Ascending aorta (tissue), 2 donors: ENCODE measurements at regions not wholly inside any gene's neighbourhood (a gene's known extent, or its start where the extent isn't known, plus 50 kb on each side); places are given as distances from the start of the nearest gene placed in this dataset.

Experiments
- DNase-seq, 2 donors: peaks; one replicate each; pipeline ENCODE4 v3.0.0-alpha.2; 2019; ENCODE audit warnings: low spot score in 2 of 2
- H3K27ac ChIP-seq, 2 donors: fragments of 200-600 bp; sonication (generic); one replicate each; pipeline ENCODE4 v1.5.1; 2016 to 2017; ENCODE audit warnings: mild to moderate bottlenecking in 1 of 2
- H3K27me3 ChIP-seq: fragments of 200-600 bp; sonication (generic); one replicate; pipeline ENCODE4 v1.5.1; 2017
- H3K36me3 ChIP-seq, 2 donors: fragments of 200-600 bp; sonication (generic); one replicate each; pipeline ENCODE4 v1.5.1; 2016
- H3K4me1 ChIP-seq, 2 donors: fragments of 200-600 bp; sonication (generic); one replicate each; pipeline ENCODE4 v1.5.1; 2016 to 2017; ENCODE audit warnings: mild to moderate bottlenecking in 1 of 2
- H3K4me3 ChIP-seq, 2 donors: fragments of 200-600 bp; sonication (generic); one replicate each; pipeline ENCODE4 v1.5.1; 2016 to 2017; ENCODE audit warnings: mild to moderate bottlenecking in 1 of 2
- H3K9me3 ChIP-seq, 2 donors: fragments of 200-600 bp; sonication (generic); one replicate each; pipeline ENCODE4 v1.5.1; 2016
- CTCF ChIP-seq, 3 experiments: fragments of 200-600 bp in 2 of 3; fragments of 450-650 bp in 1 of 3; sonication (generic) in 2 of 3; IDR thresholded peaks; one replicate each; pipeline ENCODE4 v1.5.1; 2016 to 2019; ENCODE audit warnings: antibody characterized with exemption in 3 of 3, mild to moderate bottlenecking in 1 of 3, moderate library complexity in 1 of 3
- intact Hi-C: fragments of 100-400 bp; cut with DNase I; formaldehyde crosslinking; loops from one replicate; pipeline ENCODE4 v1.15.1; 2023

DNA sequence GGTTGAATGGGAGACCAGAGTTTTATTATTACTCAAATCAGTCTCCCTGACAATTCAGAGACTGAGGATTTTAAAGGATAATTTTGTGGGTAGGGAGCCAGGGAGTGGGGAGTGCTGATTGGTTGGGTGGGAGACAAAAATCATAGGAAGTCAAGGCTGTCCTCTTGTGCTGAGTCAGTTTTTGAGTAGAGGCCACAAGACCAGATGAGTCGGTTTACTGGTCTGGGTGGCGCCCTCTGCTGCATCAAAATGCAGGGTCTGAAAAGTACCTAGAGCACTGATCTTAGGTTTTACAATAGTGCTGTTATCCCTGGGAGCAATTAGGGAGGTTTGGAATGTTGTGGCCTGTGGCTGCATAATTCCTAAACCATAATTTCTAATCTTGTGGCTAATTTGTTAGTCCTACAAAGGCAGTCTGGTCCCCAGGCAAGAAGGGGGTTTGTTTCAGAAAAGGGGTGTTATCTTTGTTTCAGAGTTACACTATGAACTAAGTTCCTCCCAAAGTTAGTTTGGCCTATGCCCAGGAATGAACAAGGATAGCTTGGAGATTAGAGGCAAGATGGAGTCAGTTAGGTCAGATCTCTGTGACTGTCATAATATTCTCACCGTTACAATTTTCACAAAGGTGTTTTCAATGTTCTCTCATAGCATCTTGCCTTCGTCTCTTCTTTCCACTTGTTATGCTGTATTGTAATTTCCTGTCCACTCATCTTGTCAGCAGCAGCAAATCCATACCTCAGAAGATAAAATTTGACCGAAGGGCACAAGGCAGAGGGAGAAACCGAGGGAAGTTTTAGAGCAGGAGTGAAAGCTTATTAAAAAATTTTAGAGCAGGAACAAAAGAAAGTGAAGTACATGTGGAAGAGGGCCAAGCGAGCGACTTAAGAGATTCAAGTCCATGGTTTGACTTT, 59.2 kb upstream of the CLINT1 start:
- Histone ChIP-seq H3K27me3 (no peaks in the 10 kb centered on the region), H3K4me1 (peaks cover 0 to 14% of the 10 kb centered on the region in 2 donors), H3K36me3 (no peaks in the 10 kb centered on the region), H3K9me3 (no peaks in the 10 kb centered on the region), H3K4me3 (no peak overlapping the region), H3K27ac (no peak overlapping the region)
- intact Hi-C loops = loop anchor here (10.0 kb wide), 1 partner anchor 93 kb away; no protein-coding TSS in a partner anchor
- TF ChIP-seq CTCF (IDR thresholded peaks at IDR 0.05) = peak; percentile 5 to 41 (median 19)
- DNase-seq = peak in 1 of 2 donors; percentile 73

GRCh38 chr5:157917491-157917890, 58.5 kb upstream of the CLINT1 start:
- intact Hi-C loops = loop anchor here (10.0 kb wide), 1 partner anchor 93 kb away; no protein-coding TSS in a partner anchor
- Histone ChIP-seq H3K27me3 (no peaks in the 10 kb centered on the region), H3K4me3 (no peak overlapping the region), H3K9me3 (no peaks in the 10 kb centered on the region), H3K36me3 (no peaks in the 10 kb centered on the region), H3K27ac (no peak overlapping the region), H3K4me1 (peaks cover 0 to 14% of the 10 kb centered on the region in 2 donors)
- no peak for TF ChIP-seq CTCF (IDR thresholded peaks at IDR 0.05)
- no peak for DNase-seq

DNA sequence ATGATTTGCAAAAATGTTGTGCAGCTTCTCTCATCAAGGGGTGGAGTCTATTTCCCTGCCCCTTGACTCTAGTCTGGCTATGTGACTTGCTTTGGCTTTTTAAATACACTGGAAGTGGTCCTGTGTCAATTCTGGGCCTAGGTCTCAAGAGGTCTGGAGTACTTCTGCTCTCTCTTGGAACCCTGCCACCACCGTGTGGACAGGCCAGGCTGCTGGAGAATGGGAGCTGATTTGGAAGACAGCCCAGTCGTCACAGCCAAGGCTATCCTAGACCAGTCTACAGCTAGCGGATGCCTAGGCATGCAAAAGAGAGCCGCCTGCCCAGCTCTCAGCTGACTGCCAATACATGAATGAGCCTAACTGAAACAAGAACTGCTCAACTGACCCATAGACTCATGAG, 56.7 kb upstream of the CLINT1 start:
- intact Hi-C loops = loop anchor here (10.0 kb wide), 1 partner anchor 91 kb away; no protein-coding TSS in a partner anchor
- peak overlapping the region; percentile 31 to 56 for H3K27ac ChIP-seq

DNA sequence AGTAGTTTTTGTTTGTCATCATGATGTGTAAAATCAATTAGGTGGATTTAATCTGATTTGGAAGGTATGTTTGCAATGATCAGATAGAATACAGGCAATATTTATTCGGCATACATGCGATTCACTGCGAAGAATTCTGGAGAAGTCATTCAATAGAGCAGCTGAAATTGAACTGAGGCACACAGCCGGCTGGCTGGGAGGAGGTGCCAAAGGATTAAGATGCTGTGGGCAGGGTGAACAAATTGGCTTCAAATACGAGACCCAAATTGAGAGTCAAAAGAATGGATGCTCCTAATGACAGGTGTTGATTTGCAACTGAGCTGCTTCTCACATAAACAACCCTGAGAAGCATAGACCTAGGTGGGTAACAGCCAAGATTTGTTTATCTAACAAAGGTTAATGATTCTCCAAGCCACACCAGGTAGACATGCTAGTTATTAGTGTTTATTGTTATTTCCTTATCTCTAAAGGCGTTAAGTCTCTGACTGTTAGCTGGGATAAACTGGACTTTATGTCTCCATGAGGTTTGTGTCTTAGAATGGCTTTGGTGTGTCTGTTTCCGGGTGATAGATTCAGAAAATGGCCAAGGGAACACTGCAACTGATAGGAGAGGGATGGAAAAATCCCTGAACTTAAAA, 55.3 kb upstream of the CLINT1 start:
- intact Hi-C loops = loop anchor here (10.0 kb wide), 1 partner anchor 89 kb away; no protein-coding TSS in a partner anchor
- TF ChIP-seq CTCF (IDR thresholded peaks at IDR 0.05) = no peak
- Histone ChIP-seq H3K27me3 (no peaks in the 10 kb centered on the region), H3K4me3 (no peak overlapping the region), H3K27ac (no peak overlapping the region), H3K4me1 (peaks cover 0 to 14% of the 10 kb centered on the region in 2 donors), H3K36me3 (no peaks in the 10 kb centered on the region), H3K9me3 (no peaks in the 10 kb centered on the region)
- DNase-seq = no peak

More for the DNA sequence above, 56.7 kb upstream of the CLINT1 start:
- TF ChIP-seq CTCF (IDR thresholded peaks at IDR 0.05) = no peak
- Histone ChIP-seq H3K4me3 (no peak overlapping the region), H3K36me3 (no peaks in the 10 kb centered on the region), H3K4me1 (peaks cover 0 to 14% of the 10 kb centered on the region in 2 donors), H3K27me3 (no peaks in the 10 kb centered on the region), H3K9me3 (no peaks in the 10 kb centered on the region)
- peak; percentile 16 to 81 for DNase-seq

DNA sequence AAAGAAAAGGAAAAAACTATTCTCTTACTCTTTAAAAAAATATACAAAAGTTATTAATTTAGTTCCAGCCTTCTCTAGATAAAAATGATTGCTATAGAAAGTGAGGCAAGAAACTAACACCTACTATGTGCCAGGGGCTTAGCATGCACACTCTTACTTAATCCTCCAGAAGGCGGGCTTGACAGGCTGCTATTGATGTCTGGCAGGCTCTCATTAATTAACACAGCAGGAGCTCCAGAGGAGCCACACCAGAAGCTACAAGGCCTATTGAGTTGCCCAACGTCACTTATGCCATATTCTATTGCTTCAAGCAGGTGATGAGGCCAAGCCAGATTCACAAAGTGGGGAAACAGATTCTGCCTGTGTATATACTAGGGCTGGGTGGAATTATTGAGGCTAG, 54.6 kb upstream of the CLINT1 start:
- no peak overlapping the region for H3K27ac ChIP-seq
- no peaks in the 10 kb centered on the region for H3K9me3 ChIP-seq
- H3K4me1 ChIP-seq = peaks cover 0 to 14% of the 10 kb centered on the region in 2 donors
- DNase-seq = no peak
- no peaks in the 10 kb centered on the region for H3K36me3 ChIP-seq
- no peaks in the 10 kb centered on the region for H3K27me3 ChIP-seq
- no peak overlapping the region for H3K4me3 ChIP-seq
- TF ChIP-seq CTCF (IDR thresholded peaks at IDR 0.05) = no peak
- intact Hi-C loops = loop anchor here (10.0 kb wide), 1 partner anchor 89 kb away; no protein-coding TSS in a partner anchor
